Osteoblast (primary cell): ENCODE measurements at regions not wholly inside any gene's neighbourhood (a gene's known extent, or its start where the extent isn't known, plus 50 kb on each side); places are given as distances from the start of the nearest gene placed in this dataset.

Source experiments
- DNase-seq: peaks from one replicate; pipeline ENCODE4 v3.0.0; 2011; ENCODE audit warnings: low spot score, mixed read lengths; ENCODE audit not compliant: insufficient read length; ENCODE audit errors: missing footprints
- H2AFZ ChIP-seq: 2 replicates; pipeline ENCODE4 v1.6.0; 2011; ENCODE audit warnings: mild to moderate bottlenecking, low read length
- H3K27ac ChIP-seq: 2 replicates; pipeline ENCODE4 v1.5.1; 2011; ENCODE audit warnings: mild to moderate bottlenecking, low read depth, low read length, moderate library complexity
- H3K27me3 ChIP-seq: 2 replicates; pipeline ENCODE4 v1.6.0; 2012; ENCODE audit warnings: mild to moderate bottlenecking, control low read depth, inconsistent platforms, low read length, moderate library complexity; ENCODE audit not compliant: insufficient read depth
- H3K36me3 ChIP-seq: 2 replicates; pipeline ENCODE4 v1.5.1; 2011; ENCODE audit warnings: mild to moderate bottlenecking, low read length, control low read depth, moderate library complexity; ENCODE audit not compliant: insufficient read depth
- H3K4me1 ChIP-seq: 2 replicates; pipeline ENCODE4 v1.5.1; 2011; ENCODE audit warnings: mild to moderate bottlenecking, low read length, control low read depth, moderate library complexity; ENCODE audit not compliant: insufficient read depth
- H3K4me2 ChIP-seq: 2 replicates; pipeline ENCODE4 v1.6.0; 2011; ENCODE audit warnings: mild to moderate bottlenecking, low read length; ENCODE audit not compliant: insufficient read depth
- H3K4me3 ChIP-seq: fragments of 200-600 bp; sonication (generic); 3 replicates; pipeline ENCODE4 v1.5.1; 2012; ENCODE audit warnings: mild to moderate bottlenecking, low read length, inconsistent platforms; ENCODE audit not compliant: insufficient read depth
- H3K79me2 ChIP-seq: 2 replicates; pipeline ENCODE4 v1.6.0; 2012; ENCODE audit warnings: mild to moderate bottlenecking, low read length, control low read depth, inconsistent platforms; ENCODE audit not compliant: insufficient read depth
- H3K9me3 ChIP-seq: 2 replicates; pipeline ENCODE4 v1.5.1; 2011; ENCODE audit warnings: low read depth, low read length, control low read depth
- H4K20me1 ChIP-seq: 2 replicates; pipeline ENCODE4 v1.6.0; 2012; ENCODE audit warnings: mild to moderate bottlenecking, low read length, control low read depth; ENCODE audit not compliant: insufficient read depth
- CTCF ChIP-seq: IDR thresholded peaks from 2 replicates; pipeline ENCODE4 v1.5.1; 2011; ENCODE audit warnings: mild to moderate bottlenecking, low read depth, low read length, moderate library complexity; ENCODE audit errors: extremely low read depth

DNA sequence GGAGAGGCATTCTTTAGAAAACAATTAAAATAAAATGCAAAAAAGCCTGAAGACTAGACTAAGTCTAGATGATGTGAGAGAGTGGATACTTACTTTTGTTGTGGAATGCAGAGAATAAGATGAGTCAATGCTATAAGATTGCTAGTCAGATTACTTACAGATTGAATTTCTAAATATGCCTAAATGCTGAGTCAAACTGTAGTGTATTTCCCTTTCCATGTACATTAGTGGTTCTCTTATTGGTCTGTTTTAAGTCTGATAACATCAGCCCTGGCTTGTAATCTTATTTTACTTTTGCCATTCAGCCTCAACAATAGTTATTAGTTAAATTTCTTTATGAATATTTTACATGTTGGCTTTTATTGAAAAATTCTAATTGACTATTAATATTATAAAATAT is 702.7 kb downstream of the SOCS6 start:
- DNase-seq = no peak

DNA sequence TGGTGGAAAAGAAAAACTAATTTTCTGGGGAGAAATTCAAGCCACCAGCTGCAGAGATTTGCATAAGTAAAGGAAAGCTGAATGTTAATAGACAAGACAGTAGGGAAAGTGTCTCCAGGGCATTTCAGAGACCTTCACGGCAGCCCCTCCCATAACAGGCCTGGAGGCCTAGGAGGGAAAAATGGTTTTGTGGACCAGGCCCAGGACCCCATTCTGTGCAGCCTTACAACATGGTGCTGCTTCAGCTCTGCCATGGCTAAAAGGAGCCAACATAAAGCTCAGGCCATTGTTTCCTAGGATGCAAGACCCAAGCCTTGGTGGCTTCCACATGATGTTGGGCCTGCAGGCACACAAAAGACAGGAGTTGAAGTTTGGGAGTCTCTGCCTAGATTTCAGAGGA is 697.1 kb downstream of the SOCS6 start:
- no peaks in the 10 kb centered on the region for H3K27me3 ChIP-seq
- H3K4me3 ChIP-seq = no peak overlapping the region
- H3K27ac ChIP-seq = no peak overlapping the region
- H3K4me1 ChIP-seq = no peaks in the 10 kb centered on the region
- no peaks in the 10 kb centered on the region for H3K36me3 ChIP-seq
- TF ChIP-seq CTCF = no peak
- no peak overlapping the region for H3K4me2 ChIP-seq
- no peaks in the 10 kb centered on the region for H3K79me2 ChIP-seq
- H2AFZ ChIP-seq = no peak overlapping the region
- H4K20me1 ChIP-seq = no peaks in the 10 kb centered on the region
- H3K9me3 ChIP-seq = no peaks in the 10 kb centered on the region
- no peak for DNase-seq

More for the DNA sequence above, 702.7 kb downstream of the SOCS6 start:
- Histone ChIP-seq H3K27ac (no peak overlapping the region), H3K4me1 (no peaks in the 10 kb centered on the region), H3K4me2 (no peak overlapping the region), H3K9me3 (no peaks in the 10 kb centered on the region), H3K27me3 (no peaks in the 10 kb centered on the region), H3K36me3 (no peaks in the 10 kb centered on the region), H2AFZ (no peak overlapping the region), H3K4me3 (no peak overlapping the region), H3K79me2 (no peaks in the 10 kb centered on the region), H4K20me1 (no peaks in the 10 kb centered on the region)
- no peak for TF ChIP-seq CTCF

GRCh38 chr18:70982292-70982691 is 693.4 kb downstream of the SOCS6 start:
- H3K79me2 ChIP-seq = no peaks in the 10 kb centered on the region
- no peak overlapping the region for H3K4me2 ChIP-seq
- H3K36me3 ChIP-seq = no peaks in the 10 kb centered on the region
- H2AFZ ChIP-seq = no peak overlapping the region
- DNase-seq = no peak
- H3K4me1 ChIP-seq = no peaks in the 10 kb centered on the region
- no peak overlapping the region for H3K4me3 ChIP-seq
- no peaks in the 10 kb centered on the region for H4K20me1 ChIP-seq
- H3K27me3 ChIP-seq = no peaks in the 10 kb centered on the region
- H3K27ac ChIP-seq = no peak overlapping the region
- H3K9me3 ChIP-seq = no peaks in the 10 kb centered on the region
- no peak for TF ChIP-seq CTCF

DNA sequence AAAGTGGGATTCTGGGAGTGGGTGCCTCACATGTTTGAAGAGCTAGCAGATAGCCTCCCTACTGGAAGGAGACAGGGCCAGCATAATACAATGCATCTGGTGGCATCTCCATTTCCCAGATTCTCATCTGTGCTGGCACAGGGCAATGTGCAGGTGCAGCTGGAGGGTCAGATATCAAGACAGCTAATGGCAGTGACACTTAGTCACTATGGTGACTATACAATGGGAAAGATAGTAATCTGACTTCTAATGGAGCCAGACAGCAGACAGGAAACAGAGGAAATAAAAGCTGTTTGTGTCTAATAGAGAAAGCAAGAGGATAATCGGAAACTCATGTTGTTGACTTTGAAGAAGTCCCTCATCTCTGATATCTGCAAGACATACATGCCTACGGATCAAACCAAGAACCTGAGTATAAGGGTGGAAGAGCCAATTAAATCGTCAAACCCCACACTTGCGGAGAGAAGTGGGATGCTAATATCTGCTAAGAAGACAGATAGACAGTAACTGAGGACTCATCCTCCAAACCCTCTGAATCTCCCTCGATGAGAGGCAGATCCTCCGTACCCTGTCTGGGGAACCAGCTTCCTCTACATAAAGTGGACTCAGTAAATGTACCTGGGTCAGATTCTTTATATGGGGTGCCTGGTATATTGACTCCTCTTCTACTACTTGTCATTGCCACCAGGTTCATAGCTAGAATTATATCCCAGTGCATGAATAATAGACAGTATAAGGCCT is 692.7 kb downstream of the SOCS6 start:
- Histone ChIP-seq H3K79me2 (no peaks in the 10 kb centered on the region), H3K36me3 (no peaks in the 10 kb centered on the region), H3K9me3 (no peaks in the 10 kb centered on the region), H3K27ac (no peak overlapping the region), H4K20me1 (no peaks in the 10 kb centered on the region), H3K4me3 (no peak overlapping the region), H3K4me1 (no peaks in the 10 kb centered on the region), H3K4me2 (no peak overlapping the region), H3K27me3 (no peaks in the 10 kb centered on the region), H2AFZ (no peak overlapping the region)
- DNase-seq = no peak
- TF ChIP-seq CTCF = no peak
